SK-N-SH (cell line): ENCODE measurements at regions not wholly inside any gene's neighbourhood (a gene's known extent, or its start where the extent isn't known, plus 50 kb on each side); places are given as distances from the start of the nearest gene placed in this dataset.

ENCODE experiments used
- CTCF ChIP-seq: fragments of 200-600 bp; sonication (generic); IDR thresholded peaks from 2 replicates; pipeline ENCODE4 v1.6.1; 2017; ENCODE audit warnings: antibody characterized with exemption, mild to moderate bottlenecking, moderate library complexity
- EZH2phosphoT487 ChIP-seq: fragments of 200-600 bp; sonication (generic); IDR thresholded peaks from 2 replicates; pipeline ENCODE4 v1.6.1; 2017; ENCODE audit warnings: low read depth, mixed run types, mild to moderate bottlenecking, antibody characterized with exemption, moderate library complexity, borderline replicate concordance
- FOXM1 ChIP-seq: IDR thresholded peaks from 2 replicates; pipeline ENCODE4 v1.4.0; 2012; ENCODE audit warnings: low read depth, mild to moderate bottlenecking
- GABPA ChIP-seq: IDR thresholded peaks from 2 replicates; pipeline ENCODE4 v1.4.0; 2012; ENCODE audit warnings: low read depth, mild to moderate bottlenecking
- IRF3 ChIP-seq: fragments of 150-350 bp; IDR thresholded peaks from 2 replicates; pipeline ENCODE4 v1.6.1; 2016; ENCODE audit warnings: mild to moderate bottlenecking, low read depth, low read length
- MEF2A ChIP-seq: IDR thresholded peaks from 2 replicates; pipeline ENCODE4 v1.4.0; 2012; ENCODE audit warnings: low read depth, borderline replicate concordance
- SIN3A ChIP-seq: IDR thresholded peaks from 2 replicates; pipeline ENCODE4 v1.6.1; 2012; ENCODE audit warnings: low read depth, mild to moderate bottlenecking, low read length, moderate library complexity, borderline replicate concordance
- TF ChIP-seq, protein P1 (sequence below): IDR thresholded peaks from 2 replicates; pipeline ENCODE4 v1.4.0; 2012; ENCODE audit warnings: low read depth, borderline replicate concordance

- TF ChIP-seq GABPA (no peak), EZH2phosphoT487 (no peak), CTCF (no peak), MEF2A (no peak), FOXM1 (no peak), SIN3A (no peak), IRF3 (no peak)
- TF ChIP-seq, protein P1, sequence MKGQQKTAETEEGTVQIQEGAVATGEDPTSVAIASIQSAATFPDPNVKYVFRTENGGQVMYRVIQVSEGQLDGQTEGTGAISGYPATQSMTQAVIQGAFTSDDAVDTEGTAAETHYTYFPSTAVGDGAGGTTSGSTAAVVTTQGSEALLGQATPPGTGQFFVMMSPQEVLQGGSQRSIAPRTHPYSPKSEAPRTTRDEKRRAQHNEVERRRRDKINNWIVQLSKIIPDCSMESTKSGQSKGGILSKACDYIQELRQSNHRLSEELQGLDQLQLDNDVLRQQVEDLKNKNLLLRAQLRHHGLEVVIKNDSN = no peak
Measured at GRCh38 chr1:187933562-187934419, 1105.0 kb downstream of the PLA2G4A start.
